ENCODE measurements at regions not wholly inside any gene's neighbourhood (a gene's known extent, or its start where the extent isn't known, plus 50 kb on each side); places are given as distances from the start of the nearest gene placed in this dataset.

- Histone ChIP-seq H3K9me3 (ENCODE audit: control extremely low read depth in 1 of 3, control insufficient read depth in 2 of 3, insufficient read depth in 1 of 3, low read length in 2 of 3) (no peaks in the 10 kb centered on the region), H3K9ac (ENCODE audit: low read length) (no peak overlapping the region), H3K4me3 (ENCODE audit: control extremely low read depth in 1 of 5, extremely low read depth in 1 of 5, insufficient read depth in 1 of 5, low read depth in 2 of 5, low read length in 4 of 5) (no peak overlapping the region), H4K20me1 (ENCODE audit: control insufficient read depth, insufficient read depth, low read length, poor library complexity, severe bottlenecking) (no peaks in the 10 kb centered on the region), H2AFZ (ENCODE audit: insufficient read depth, low read depth, low read length, poor library complexity, severe bottlenecking) (no peak overlapping the region), H3K4me1 (ENCODE audit: control insufficient read depth in 2 of 2, insufficient read depth in 2 of 2, low read length in 2 of 2) (no peaks in the 10 kb centered on the region), H3K27me3 (replicated peaks in 1 of 4; ENCODE audit: control extremely low read depth in 1 of 4, control insufficient read depth in 3 of 4, insufficient read depth in 4 of 4, low read length in 3 of 4) (no peaks in the 10 kb centered on the region), H3K27ac (ENCODE audit: low read length in 2 of 2) (no peak overlapping the region), H3K79me2 (ENCODE audit: control insufficient read depth, insufficient read depth, low read length) (no peaks in the 10 kb centered on the region), H3K36me3 (replicated peaks in 1 of 2; ENCODE audit: control extremely low read depth in 1 of 2, control insufficient read depth in 1 of 2, extremely low read depth in 1 of 2, insufficient read depth in 2 of 2, low read length in 1 of 2) (no peaks in the 10 kb centered on the region), H3K4me2 (replicated peaks; ENCODE audit: low read depth, low read length, poor library complexity, severe bottlenecking) (no peak overlapping the region)
- TF ChIP-seq EZH2 (IDR thresholded peaks at IDR 0.05; ENCODE audit: borderline replicate concordance, insufficient read depth, low read depth, low read length, poor library complexity, severe bottlenecking) (no peak), CTCF (IDR thresholded peaks at IDR 0.05) (no peak)
- no peak for ATAC-seq (ENCODE audit: low read depth)
- Mint-ChIP-seq H3K4me3 (no peak overlapping the region), H3K4me1 (no peaks in the 10 kb centered on the region), H3K27ac (no peak overlapping the region), H3K9me3 (ENCODE audit: insufficient read depth) (no peaks in the 10 kb centered on the region), H3K27me3 (no peaks in the 10 kb centered on the region)
- CTCF ChIA-PET, result no interaction called here
- intact Hi-C loops (cut with micrococcal nuclease), result no loop called here
- POLR2A ChIA-PET, result no interaction called here
- WGBS (ENCODE audit: insufficient coverage), result no CpG with 5 or more reads among the region's 1 CpG
- DNase-seq, result no peak
Observed at GRCh38 chr3:94593526-94594150, 530.8 kb downstream of the NSUN3 start.

- no peaks in the 10 kb centered on the region for H3K9me3 ChIP-seq (ENCODE audit: control extremely low read depth in 1 of 3, control insufficient read depth in 2 of 3, insufficient read depth in 1 of 3, low read length in 2 of 3)
- H3K27me3 ChIP-seq (replicated peaks in 1 of 4; ENCODE audit: control extremely low read depth in 1 of 4, control insufficient read depth in 3 of 4, insufficient read depth in 4 of 4, low read length in 3 of 4), result no peaks in the 10 kb centered on the region
- H3K4me1 ChIP-seq (ENCODE audit: control insufficient read depth in 2 of 2, insufficient read depth in 2 of 2, low read length in 2 of 2), result no peaks in the 10 kb centered on the region
- no peak overlapping the region for H3K4me2 ChIP-seq (replicated peaks; ENCODE audit: low read depth, low read length, poor library complexity, severe bottlenecking)
- no peaks in the 10 kb centered on the region for H3K79me2 ChIP-seq (ENCODE audit: control insufficient read depth, insufficient read depth, low read length)
- no peak overlapping the region for H3K4me3 ChIP-seq (ENCODE audit: control extremely low read depth in 1 of 5, extremely low read depth in 1 of 5, insufficient read depth in 1 of 5, low read depth in 2 of 5, low read length in 4 of 5)
- WGBS (ENCODE audit: insufficient coverage), result no CpG with 5 or more reads among the region's 3 CpGs
- DNase-seq (no peak), ATAC-seq (ENCODE audit: low read depth) (no peak)
- H3K4me3 Mint-ChIP-seq, result no peak overlapping the region
- intact Hi-C loops (cut with micrococcal nuclease), result no loop called here
- H3K36me3 ChIP-seq (replicated peaks in 1 of 2; ENCODE audit: control extremely low read depth in 1 of 2, control insufficient read depth in 1 of 2, extremely low read depth in 1 of 2, insufficient read depth in 2 of 2, low read length in 1 of 2), result no peaks in the 10 kb centered on the region
- H3K27me3 Mint-ChIP-seq, result no peaks in the 10 kb centered on the region
- no peaks in the 10 kb centered on the region for H3K4me1 Mint-ChIP-seq
- no peak overlapping the region for H2AFZ ChIP-seq (ENCODE audit: insufficient read depth, low read depth, low read length, poor library complexity, severe bottlenecking)
- no peak overlapping the region for H3K27ac ChIP-seq (ENCODE audit: low read length in 2 of 2)
- no peak overlapping the region for H3K9ac ChIP-seq (ENCODE audit: low read length)
- TF ChIP-seq CTCF (IDR thresholded peaks at IDR 0.05), result no peak
- TF ChIP-seq EZH2 (IDR thresholded peaks at IDR 0.05; ENCODE audit: borderline replicate concordance, insufficient read depth, low read depth, low read length, poor library complexity, severe bottlenecking), result no peak
- H3K9me3 Mint-ChIP-seq (ENCODE audit: insufficient read depth), result no peaks in the 10 kb centered on the region
- no peak overlapping the region for H3K27ac Mint-ChIP-seq
- H4K20me1 ChIP-seq (ENCODE audit: control insufficient read depth, insufficient read depth, low read length, poor library complexity, severe bottlenecking), result no peaks in the 10 kb centered on the region
- POLR2A ChIA-PET, result no interaction called here
- CTCF ChIA-PET, result no interaction called here
Observed at GRCh38 chr3:94596141-94596540, 533.3 kb downstream of the NSUN3 start.

All from B cell (primary cell).